ENCODE measurements at regions not wholly inside any gene's neighbourhood (a gene's known extent, or its start where the extent isn't known, plus 50 kb on each side); places are given as distances from the start of the nearest gene placed in this dataset.

DNA sequence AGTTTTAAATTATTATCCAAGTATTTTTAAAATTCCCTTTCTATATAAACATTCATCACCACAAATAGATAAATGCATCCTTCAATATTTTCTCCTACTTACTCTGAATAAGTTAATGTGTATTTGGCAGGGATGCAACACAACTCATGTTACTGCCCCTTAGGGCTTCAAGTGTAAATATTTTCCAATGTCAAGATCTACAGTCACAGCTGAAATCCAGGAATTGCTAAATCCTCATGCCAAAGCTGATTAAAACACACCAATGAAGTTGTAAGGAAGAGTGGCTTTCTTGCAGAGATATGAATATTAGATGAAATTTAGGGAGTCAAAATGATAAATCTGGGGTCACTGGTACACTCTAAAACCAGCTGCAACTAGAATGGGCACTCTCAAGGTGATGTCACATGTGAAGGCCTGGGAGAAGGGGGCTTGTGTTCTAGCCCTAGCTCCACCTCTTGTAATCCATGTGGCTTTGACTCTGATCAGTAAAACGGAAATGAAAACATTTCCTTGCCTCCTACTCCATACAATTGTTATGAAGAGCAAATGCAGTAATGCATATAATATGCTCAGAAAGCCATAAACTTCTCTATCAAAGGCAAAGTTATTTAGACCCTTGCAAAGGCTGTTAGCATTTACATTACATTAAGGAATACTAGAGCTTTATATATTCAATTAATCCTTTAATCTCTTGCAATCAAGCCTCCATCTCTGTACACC is 228.1 kb upstream of the NFE2L3 start:
- H3K36me3 ChIP-seq (replicated peaks in 1 of 2; ENCODE audit: insufficient read depth in 1 of 2, low read depth in 2 of 2) = no peaks in the 10 kb centered on the region
- no peaks in the 10 kb centered on the region for H3K27me3 ChIP-seq
- no peak overlapping the region for H3K27ac ChIP-seq
- H3K4me3 ChIP-seq = no peak overlapping the region
- TF ChIP-seq, protein P1, sequence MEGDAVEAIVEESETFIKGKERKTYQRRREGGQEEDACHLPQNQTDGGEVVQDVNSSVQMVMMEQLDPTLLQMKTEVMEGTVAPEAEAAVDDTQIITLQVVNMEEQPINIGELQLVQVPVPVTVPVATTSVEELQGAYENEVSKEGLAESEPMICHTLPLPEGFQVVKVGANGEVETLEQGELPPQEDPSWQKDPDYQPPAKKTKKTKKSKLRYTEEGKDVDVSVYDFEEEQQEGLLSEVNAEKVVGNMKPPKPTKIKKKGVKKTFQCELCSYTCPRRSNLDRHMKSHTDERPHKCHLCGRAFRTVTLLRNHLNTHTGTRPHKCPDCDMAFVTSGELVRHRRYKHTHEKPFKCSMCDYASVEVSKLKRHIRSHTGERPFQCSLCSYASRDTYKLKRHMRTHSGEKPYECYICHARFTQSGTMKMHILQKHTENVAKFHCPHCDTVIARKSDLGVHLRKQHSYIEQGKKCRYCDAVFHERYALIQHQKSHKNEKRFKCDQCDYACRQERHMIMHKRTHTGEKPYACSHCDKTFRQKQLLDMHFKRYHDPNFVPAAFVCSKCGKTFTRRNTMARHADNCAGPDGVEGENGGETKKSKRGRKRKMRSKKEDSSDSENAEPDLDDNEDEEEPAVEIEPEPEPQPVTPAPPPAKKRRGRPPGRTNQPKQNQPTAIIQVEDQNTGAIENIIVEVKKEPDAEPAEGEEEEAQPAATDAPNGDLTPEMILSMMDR (IDR thresholded peaks at IDR 0.05) = no peak
- H3K4me1 ChIP-seq = peaks cover 5% of the 10 kb centered on the region
- 61 to 89% methylated on average over 1 of the region's 1 CpG for WGBS, 2 donors
- no peak for ATAC-seq
- intact Hi-C loops (cut with DNase I) = no loop called here
- no peak for DNase-seq
- H3K9me3 ChIP-seq = no peaks in the 10 kb centered on the region

DNA sequence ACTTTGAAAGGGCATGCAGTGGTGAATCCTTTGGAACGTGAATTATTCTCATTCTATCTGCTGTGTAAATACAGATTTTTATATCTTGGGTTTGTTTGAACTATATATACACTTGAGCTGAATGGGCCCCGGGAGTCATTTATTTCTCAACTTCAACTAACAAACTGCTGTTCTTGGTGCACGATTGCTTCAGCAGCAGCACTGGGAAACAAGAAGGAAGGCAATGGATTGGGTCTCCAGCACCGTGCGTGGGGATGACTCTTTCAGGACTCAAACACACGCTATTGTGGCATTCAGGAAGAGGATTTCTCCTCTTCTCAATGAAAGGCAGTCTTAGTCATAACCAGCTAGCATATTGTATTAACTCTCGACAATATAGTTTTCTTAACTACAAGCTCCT is 226.0 kb upstream of the NFE2L3 start:
- ATAC-seq (no peak), DNase-seq (peak in 2 of 4 donors; percentile 29 to 72)
- WGBS, 2 donors = 55 to 67% methylated on average over 7 of the region's 7 CpGs
- H3K9me3 ChIP-seq = no peaks in the 10 kb centered on the region
- H3K27me3 ChIP-seq = no peaks in the 10 kb centered on the region
- no peaks in the 10 kb centered on the region for H3K36me3 ChIP-seq (replicated peaks in 1 of 2; ENCODE audit: insufficient read depth in 1 of 2, low read depth in 2 of 2)
- H3K27ac ChIP-seq = no peak overlapping the region
- peaks cover 5% of the 10 kb centered on the region for H3K4me1 ChIP-seq
- no peak for TF ChIP-seq POLR2A (IDR thresholded peaks at IDR 0.05)
- TF ChIP-seq, protein P1 (IDR thresholded peaks at IDR 0.05) = no peak
- intact Hi-C loops (cut with DNase I) = no loop called here
- H3K4me3 ChIP-seq = no peak overlapping the region

DNA sequence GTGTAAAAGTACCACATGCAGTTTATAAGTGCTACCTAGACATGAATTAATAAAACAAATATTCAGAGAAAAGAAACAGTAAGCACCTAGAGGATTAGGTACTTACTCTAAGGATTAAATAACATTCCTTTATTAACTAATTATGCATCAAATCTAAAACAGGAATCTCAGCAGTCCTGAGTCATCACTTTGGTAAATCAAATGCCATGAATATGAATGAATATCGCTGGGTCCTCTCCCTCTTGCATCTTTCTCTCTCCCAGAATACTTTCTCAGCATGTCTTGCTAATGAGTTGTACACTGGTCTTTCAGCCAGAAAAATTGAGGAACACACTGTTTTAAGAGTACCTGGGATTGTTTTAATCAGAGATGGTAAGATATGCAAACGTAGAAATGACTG is 225.5 kb upstream of the NFE2L3 start:
- no peaks in the 10 kb centered on the region for H3K9me3 ChIP-seq
- H3K27ac ChIP-seq = no peak overlapping the region
- DNase-seq = no peak
- H3K27me3 ChIP-seq = no peaks in the 10 kb centered on the region
- H3K4me1 ChIP-seq = peaks cover 5% of the 10 kb centered on the region
- TF ChIP-seq, protein P1 (IDR thresholded peaks at IDR 0.05) = no peak
- TF ChIP-seq POLR2A (IDR thresholded peaks at IDR 0.05) = no peak
- intact Hi-C loops (cut with DNase I) = no loop called here
- WGBS, 2 donors = 67 to 76% methylated on average over 2 of the region's 2 CpGs
- no peak for ATAC-seq
- H3K36me3 ChIP-seq (replicated peaks in 1 of 2; ENCODE audit: insufficient read depth in 1 of 2, low read depth in 2 of 2) = no peaks in the 10 kb centered on the region
- no peak overlapping the region for H3K4me3 ChIP-seq

DNA sequence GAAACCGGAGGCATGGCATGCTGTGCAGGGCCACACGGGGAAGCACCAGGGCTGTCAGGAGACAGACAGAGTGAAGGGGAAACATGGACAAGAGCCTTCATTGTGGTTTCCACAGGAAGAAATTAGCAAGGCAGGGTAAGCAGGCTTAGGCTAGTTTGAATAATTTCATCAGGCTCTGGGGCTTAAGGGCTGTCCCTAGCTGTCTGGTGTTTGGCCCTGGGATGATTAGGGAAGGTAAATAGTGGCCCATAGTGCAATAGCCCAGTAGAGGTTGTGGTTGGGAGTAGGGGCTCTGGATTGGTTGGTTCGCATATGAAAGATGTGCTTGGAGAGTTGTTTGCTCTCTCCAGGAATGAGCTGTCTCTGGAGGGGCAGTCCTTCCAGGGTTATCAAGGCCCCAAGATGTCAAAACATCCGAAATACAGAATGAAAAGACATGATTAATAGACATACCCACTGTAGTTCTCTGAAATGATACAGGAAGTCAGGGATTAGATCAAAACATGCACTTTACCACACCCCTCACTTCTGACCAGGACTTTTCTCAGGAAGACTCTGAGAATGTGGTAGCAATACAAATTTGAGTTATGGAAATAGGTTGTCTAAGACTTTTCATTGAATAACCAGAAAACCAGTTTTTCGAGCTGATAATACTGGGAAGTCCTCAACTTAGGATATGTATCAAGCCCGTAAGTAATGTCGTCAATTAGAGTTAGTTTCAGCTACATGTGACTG is 224.9 kb upstream of the NFE2L3 start:
- Histone ChIP-seq H3K4me1 (peaks cover 5% of the 10 kb centered on the region), H3K9me3 (no peaks in the 10 kb centered on the region), H3K27me3 (no peaks in the 10 kb centered on the region), H3K27ac (no peak overlapping the region), H3K36me3 (replicated peaks in 1 of 2; ENCODE audit: insufficient read depth in 1 of 2, low read depth in 2 of 2) (no peaks in the 10 kb centered on the region), H3K4me3 (no peak overlapping the region)
- 83% methylated on average over 7 of the region's 7 CpGs for WGBS, 2 donors
- intact Hi-C loops (cut with DNase I) = no loop called here
- no peak for TF ChIP-seq POLR2A (IDR thresholded peaks at IDR 0.05)
- TF ChIP-seq, protein P1 (IDR thresholded peaks at IDR 0.05) = no peak
- DNase-seq (no peak), ATAC-seq (no peak)

DNA sequence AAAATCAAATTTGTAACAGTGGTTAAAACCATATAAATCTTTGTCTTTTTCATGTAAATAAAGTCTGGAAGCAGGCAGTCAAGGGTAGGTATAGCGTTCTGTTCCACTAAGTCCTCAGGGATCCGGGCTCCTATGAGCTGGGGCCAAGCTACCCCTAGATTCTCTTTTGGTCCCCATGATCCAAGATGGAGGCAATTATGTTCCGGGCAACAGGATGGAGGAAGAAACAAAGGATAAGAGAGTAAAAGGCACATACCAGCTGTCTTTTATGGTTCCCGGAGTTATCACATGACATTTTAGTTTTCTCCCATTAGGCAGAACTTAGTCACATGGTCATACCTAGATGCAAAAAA is 224.4 kb upstream of the NFE2L3 start:
- Histone ChIP-seq H3K27me3 (no peaks in the 10 kb centered on the region), H3K4me1 (peaks cover 5% of the 10 kb centered on the region), H3K4me3 (no peak overlapping the region), H3K9me3 (no peaks in the 10 kb centered on the region), H3K27ac (no peak overlapping the region), H3K36me3 (replicated peaks in 1 of 2; ENCODE audit: insufficient read depth in 1 of 2, low read depth in 2 of 2) (no peaks in the 10 kb centered on the region)
- WGBS, 2 donors = 94 to 96% methylated on average over 4 of the region's 4 CpGs
- no peak for DNase-seq
- no peak for ATAC-seq
- no peak for TF ChIP-seq POLR2A (IDR thresholded peaks at IDR 0.05)
- TF ChIP-seq, protein P1 (IDR thresholded peaks at IDR 0.05) = no peak
- intact Hi-C loops (cut with DNase I) = no loop called here
